ENCODE measurements at regions not wholly inside any gene's neighbourhood (a gene's known extent, or its start where the extent isn't known, plus 50 kb on each side); places are given as distances from the start of the nearest gene placed in this dataset.

GRCh38 chr1:221949996-221950395 lies 208.1 kb upstream of the DUSP10 start:
- in situ Hi-C loops (cut with MboI; ENCODE audit: low sequenced_read_pairs in 4 of 4) = no loop called here
- TF ChIP-seq POLR2A (IDR thresholded peaks at IDR 0.05) (no peak), CTCF (IDR thresholded peaks at IDR 0.05 in 4 of 5, conservative IDR thresholded peaks at IDR 0.05 in 1 of 5) (no peak)
- Histone ChIP-seq H3K36me3 (no peaks in the 10 kb centered on the region), H3K27me3 (no peaks in the 10 kb centered on the region), H3K9me3 (no peaks in the 10 kb centered on the region), H3K4me3 (no peak overlapping the region), H3K4me1 (no peaks in the 10 kb centered on the region), H3K27ac (no peak overlapping the region)
- intact Hi-C loops (cut with DNase I; ENCODE audit: low total_unique reads) = no loop called here
- ATAC-seq (no peak), DNase-seq (no peak)

- in situ Hi-C loops (cut with MboI; ENCODE audit: low sequenced_read_pairs in 4 of 4) = no loop called here
- H3K27me3 ChIP-seq = no peaks in the 10 kb centered on the region
- no peak overlapping the region for H3K27ac ChIP-seq
- no peaks in the 10 kb centered on the region for H3K9me3 ChIP-seq
- ATAC-seq = no peak
- no peaks in the 10 kb centered on the region for H3K4me1 ChIP-seq
- intact Hi-C loops (cut with DNase I; ENCODE audit: low total_unique reads) = no loop called here
- no peak for TF ChIP-seq CTCF (IDR thresholded peaks at IDR 0.05 in 4 of 5, conservative IDR thresholded peaks at IDR 0.05 in 1 of 5)
- no peak for TF ChIP-seq POLR2A (IDR thresholded peaks at IDR 0.05)
- no peak for DNase-seq
- no peak overlapping the region for H3K4me3 ChIP-seq
- H3K36me3 ChIP-seq = no peaks in the 10 kb centered on the region
Observed at GRCh38 chr1:221948459-221948858, 206.6 kb upstream of the DUSP10 start.

GRCh38 chr1:221947731-221948130 lies 205.8 kb upstream of the DUSP10 start:
- Histone ChIP-seq H3K4me1 (no peaks in the 10 kb centered on the region), H3K9me3 (no peaks in the 10 kb centered on the region), H3K27ac (no peak overlapping the region), H3K4me3 (no peak overlapping the region), H3K36me3 (no peaks in the 10 kb centered on the region), H3K27me3 (no peaks in the 10 kb centered on the region)
- no peak for DNase-seq
- ATAC-seq = no peak
- intact Hi-C loops (cut with DNase I; ENCODE audit: low total_unique reads) = no loop called here
- in situ Hi-C loops (cut with MboI; ENCODE audit: low sequenced_read_pairs in 4 of 4) = no loop called here
- TF ChIP-seq CTCF (IDR thresholded peaks at IDR 0.05 in 4 of 5, conservative IDR thresholded peaks at IDR 0.05 in 1 of 5) (no peak), POLR2A (IDR thresholded peaks at IDR 0.05) (no peak)

GRCh38 chr1:221946768-221947167 lies 204.9 kb upstream of the DUSP10 start:
- in situ Hi-C loops (cut with MboI; ENCODE audit: low sequenced_read_pairs in 4 of 4) (no loop called here), intact Hi-C loops (cut with DNase I; ENCODE audit: low total_unique reads) (no loop called here)
- no peak for ATAC-seq
- H3K9me3 ChIP-seq = no peaks in the 10 kb centered on the region
- no peaks in the 10 kb centered on the region for H3K27me3 ChIP-seq
- no peaks in the 10 kb centered on the region for H3K4me1 ChIP-seq
- TF ChIP-seq POLR2A (IDR thresholded peaks at IDR 0.05) (no peak), CTCF (IDR thresholded peaks at IDR 0.05 in 4 of 5, conservative IDR thresholded peaks at IDR 0.05 in 1 of 5) (no peak)
- H3K27ac ChIP-seq = no peak overlapping the region
- DNase-seq = no peak
- H3K4me3 ChIP-seq = no peak overlapping the region
- H3K36me3 ChIP-seq = no peaks in the 10 kb centered on the region

- no peak overlapping the region for H3K4me3 ChIP-seq
- H3K4me1 ChIP-seq = no peaks in the 10 kb centered on the region
- no peaks in the 10 kb centered on the region for H3K36me3 ChIP-seq
- TF ChIP-seq POLR2A (IDR thresholded peaks at IDR 0.05) (no peak), CTCF (IDR thresholded peaks at IDR 0.05 in 4 of 5, conservative IDR thresholded peaks at IDR 0.05 in 1 of 5) (no peak)
- intact Hi-C loops (cut with DNase I; ENCODE audit: low total_unique reads) (no loop called here), in situ Hi-C loops (cut with MboI; ENCODE audit: low sequenced_read_pairs in 4 of 4) (no loop called here)
- DNase-seq (no peak), ATAC-seq (no peak)
- H3K27me3 ChIP-seq = no peaks in the 10 kb centered on the region
- H3K27ac ChIP-seq = no peak overlapping the region
- no peaks in the 10 kb centered on the region for H3K9me3 ChIP-seq
Observed at GRCh38 chr1:221945669-221946068, 203.8 kb upstream of the DUSP10 start.
